ENCODE measurements at regions not wholly inside any gene's neighbourhood (a gene's known extent, or its start where the extent isn't known, plus 50 kb on each side); places are given as distances from the start of the nearest gene placed in this dataset.

DNA sequence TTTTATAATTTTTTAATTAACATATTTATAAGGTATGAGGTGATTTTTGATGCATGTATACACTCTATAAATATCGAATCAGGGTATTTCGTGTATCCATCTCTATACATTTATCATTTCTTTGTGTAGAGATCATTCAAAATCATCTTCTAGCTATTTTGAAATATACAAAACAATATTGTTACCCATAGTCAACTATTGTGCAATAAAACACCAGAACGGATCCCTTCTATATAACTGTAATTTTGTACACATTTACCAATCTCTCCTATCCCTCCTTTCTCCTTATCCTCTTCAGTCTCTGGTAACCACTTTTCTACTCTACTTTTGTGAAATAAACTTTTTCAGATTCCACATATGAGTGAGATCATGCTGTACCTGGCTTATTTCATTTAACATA lies 1459.6 kb downstream of the MRPL39 start:
- no peaks in the 10 kb centered on the region for H3K79me2 ChIP-seq (ENCODE audit: control insufficient read depth, insufficient read depth, low read length)
- H3K4me1 ChIP-seq (ENCODE audit: control insufficient read depth, extremely low read depth, insufficient read depth, low read length): no peaks in the 10 kb centered on the region
- no peaks in the 10 kb centered on the region for H3K9me3 ChIP-seq (replicated peaks; ENCODE audit: control insufficient read depth, insufficient read depth, low read length)
- no peaks in the 10 kb centered on the region for H3K36me3 ChIP-seq (ENCODE audit: control insufficient read depth in 2 of 2, extremely low read depth in 1 of 2, insufficient read depth in 2 of 2, low read length in 2 of 2)
- TF ChIP-seq GATA2 (IDR thresholded peaks at IDR 0.05; ENCODE audit: insufficient read depth, insufficient read length, low read depth, low read length) (no peak), EZH2 (IDR thresholded peaks at IDR 0.05; ENCODE audit: borderline replicate concordance, low read depth, low read length, severe bottlenecking) (no peak), POLR2AphosphoS5 (IDR thresholded peaks at IDR 0.05; ENCODE audit: insufficient read depth, low read depth, low read length) (no peak), FOS (IDR thresholded peaks at IDR 0.05; ENCODE audit: borderline replicate concordance, insufficient read depth, low read length) (no peak), POLR2A (IDR thresholded peaks at IDR 0.05; ENCODE audit: low read depth, low read length) (no peak), JUN (IDR thresholded peaks at IDR 0.05; ENCODE audit: borderline replicate concordance, insufficient read depth, insufficient read length, low read depth) (no peak), MYC (IDR thresholded peaks at IDR 0.05; ENCODE audit: low read depth, low read length) (no peak)
- TF ChIP-seq, protein P1, sequence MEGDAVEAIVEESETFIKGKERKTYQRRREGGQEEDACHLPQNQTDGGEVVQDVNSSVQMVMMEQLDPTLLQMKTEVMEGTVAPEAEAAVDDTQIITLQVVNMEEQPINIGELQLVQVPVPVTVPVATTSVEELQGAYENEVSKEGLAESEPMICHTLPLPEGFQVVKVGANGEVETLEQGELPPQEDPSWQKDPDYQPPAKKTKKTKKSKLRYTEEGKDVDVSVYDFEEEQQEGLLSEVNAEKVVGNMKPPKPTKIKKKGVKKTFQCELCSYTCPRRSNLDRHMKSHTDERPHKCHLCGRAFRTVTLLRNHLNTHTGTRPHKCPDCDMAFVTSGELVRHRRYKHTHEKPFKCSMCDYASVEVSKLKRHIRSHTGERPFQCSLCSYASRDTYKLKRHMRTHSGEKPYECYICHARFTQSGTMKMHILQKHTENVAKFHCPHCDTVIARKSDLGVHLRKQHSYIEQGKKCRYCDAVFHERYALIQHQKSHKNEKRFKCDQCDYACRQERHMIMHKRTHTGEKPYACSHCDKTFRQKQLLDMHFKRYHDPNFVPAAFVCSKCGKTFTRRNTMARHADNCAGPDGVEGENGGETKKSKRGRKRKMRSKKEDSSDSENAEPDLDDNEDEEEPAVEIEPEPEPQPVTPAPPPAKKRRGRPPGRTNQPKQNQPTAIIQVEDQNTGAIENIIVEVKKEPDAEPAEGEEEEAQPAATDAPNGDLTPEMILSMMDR (IDR thresholded peaks at IDR 0.05; ENCODE audit: extremely low read depth in 1 of 2, insufficient read depth in 1 of 2, low read depth in 1 of 2, low read length in 2 of 2): no peak
- TF ChIP-seq, protein P2, sequence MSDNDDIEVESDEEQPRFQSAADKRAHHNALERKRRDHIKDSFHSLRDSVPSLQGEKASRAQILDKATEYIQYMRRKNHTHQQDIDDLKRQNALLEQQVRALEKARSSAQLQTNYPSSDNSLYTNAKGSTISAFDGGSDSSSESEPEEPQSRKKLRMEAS (IDR thresholded peaks at IDR 0.05; ENCODE audit: insufficient read depth, insufficient read length): no peak
- CTCF ChIA-PET: no interaction called here
- no peak overlapping the region for H3K27ac ChIP-seq (ENCODE audit: insufficient read depth, low read depth, low read length)
- H4K20me1 ChIP-seq (replicated peaks; ENCODE audit: control insufficient read depth, extremely low read depth, insufficient read depth, low read length): no peaks in the 10 kb centered on the region
- POLR2A ChIA-PET: no interaction called here
- H3K4me2 ChIP-seq (ENCODE audit: insufficient read depth, low read length): no peak overlapping the region
- FAIRE-seq: no peak
- no peak overlapping the region for H3K9ac ChIP-seq (replicated peaks; ENCODE audit: extremely low read depth, insufficient read depth, low read length)
- H2AFZ ChIP-seq (ENCODE audit: low read depth, low read length): no peak overlapping the region
- H3K4me3 ChIP-seq (replicated peaks in 1 of 3; ENCODE audit: insufficient read depth in 1 of 3, low read depth in 1 of 3, low read length in 3 of 3): no peak overlapping the region
- H3K27me3 ChIP-seq (ENCODE audit: control insufficient read depth in 2 of 2, insufficient read depth in 2 of 2, low read length in 2 of 2): no peaks in the 10 kb centered on the region
- no TSS peak for BruUV-seq (replicated peaks)
- intact Hi-C loops (cut with micrococcal nuclease) (no loop called here), dilution Hi-C loops (cut with MboI; ENCODE audit: extremely low pct_ligation_motif_present, low sequenced_read_pairs) (no loop called here)
- H3K9me1 ChIP-seq (replicated peaks; ENCODE audit: control insufficient read depth, extremely low read depth, insufficient read depth, low read length): no peaks in the 10 kb centered on the region
- no peak for DNase-seq (ENCODE audit: low read depth, low spot score)

Measured in endothelial cell of umbilical vein (primary cell).